ENCODE measurements at regions not wholly inside any gene's neighbourhood (a gene's known extent, or its start where the extent isn't known, plus 50 kb on each side); places are given as distances from the start of the nearest gene placed in this dataset.

DNA sequence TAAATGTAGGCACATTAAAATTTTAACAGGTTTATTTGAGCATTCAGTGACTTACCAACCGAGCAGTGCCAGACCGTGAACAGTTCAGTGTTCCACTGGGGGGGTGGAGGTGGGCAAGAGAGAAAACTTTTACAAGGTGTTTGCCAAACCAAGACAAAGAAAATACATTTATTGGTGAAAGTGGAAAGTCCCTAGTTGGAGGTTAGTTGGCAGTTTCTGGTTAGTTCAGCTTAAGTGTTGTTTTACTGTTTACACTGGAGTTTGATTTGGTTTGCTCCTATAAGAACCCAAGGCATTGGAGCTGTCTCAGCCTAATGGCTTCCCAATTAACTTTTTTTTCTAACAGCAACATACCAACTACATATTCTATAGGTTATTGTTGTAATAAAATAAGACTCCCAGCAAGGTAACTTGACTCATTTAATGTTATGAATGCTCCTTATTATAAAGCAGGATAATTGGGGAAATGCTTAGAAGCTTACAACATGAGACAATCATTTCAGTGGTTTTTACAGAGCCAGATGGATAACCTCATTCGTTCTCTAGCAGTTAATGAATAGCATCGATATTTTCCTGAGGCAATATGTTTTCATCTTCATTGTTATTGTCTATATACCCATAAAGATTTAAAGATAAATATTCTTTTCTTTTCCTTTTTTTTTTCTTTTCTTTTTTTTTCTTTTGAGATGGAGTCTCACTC lies 115.8 kb downstream of the ETNK1 start:
- DNase-seq (ENCODE audit: low spot score): no peak

DNA sequence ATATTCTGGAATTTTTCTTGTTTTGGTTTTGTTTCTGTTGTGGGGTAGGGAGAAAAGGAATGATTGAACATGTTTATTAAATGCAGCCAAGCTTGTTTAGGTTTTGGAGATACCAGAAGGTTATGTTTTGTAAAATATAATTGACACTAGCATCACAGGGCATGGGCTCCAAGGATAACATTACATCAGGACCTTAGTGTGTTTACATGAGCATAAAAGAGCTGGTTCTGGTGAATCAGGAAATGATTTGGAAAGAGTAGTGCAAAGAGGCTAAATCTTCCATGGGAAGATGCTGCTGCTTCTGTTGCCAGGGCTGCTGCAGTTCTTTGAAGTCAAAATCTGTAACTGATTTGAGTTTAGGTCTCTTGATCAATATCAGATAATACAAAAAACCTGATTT lies 118.7 kb downstream of the ETNK1 start:
- no peak for DNase-seq (ENCODE audit: low spot score)

DNA sequence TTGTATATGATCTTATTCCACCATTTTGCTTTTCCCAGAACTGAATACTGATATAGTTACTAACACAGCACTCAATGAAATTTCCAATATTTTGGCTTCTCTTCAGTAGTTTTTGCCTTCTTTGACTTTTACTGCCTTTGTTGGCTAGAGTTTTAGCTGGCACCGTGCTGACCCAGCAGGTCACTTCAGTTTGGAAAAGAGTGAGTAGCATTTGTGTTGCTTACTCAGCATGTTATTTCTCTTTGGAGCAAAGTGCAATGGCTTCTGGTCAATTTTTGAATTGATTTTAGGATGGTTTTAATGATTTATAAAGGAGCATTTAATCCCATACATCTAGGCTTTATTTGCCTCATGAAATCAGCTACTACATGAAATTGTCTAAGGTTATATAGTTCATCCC lies 119.2 kb downstream of the ETNK1 start:
- no peak for DNase-seq (ENCODE audit: low spot score)

DNA sequence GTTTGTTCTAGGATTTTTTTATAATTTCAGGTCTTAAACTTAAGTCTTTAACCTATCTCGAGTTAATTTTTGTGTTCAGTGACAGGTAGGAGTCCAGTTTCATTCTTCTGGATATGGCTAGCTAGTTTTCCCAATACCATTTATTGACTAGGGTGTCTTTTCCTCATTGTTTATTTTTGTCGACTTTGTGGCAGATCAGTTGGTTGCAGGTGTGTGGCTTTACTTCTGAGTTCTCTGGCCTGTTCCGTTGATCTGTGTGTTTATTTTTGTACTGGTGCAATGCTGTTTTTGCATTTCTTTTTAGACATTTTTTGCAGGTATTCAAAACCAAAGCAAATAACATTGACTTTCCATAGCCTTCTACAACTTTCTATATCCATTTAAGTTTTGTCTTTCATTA lies 121.7 kb downstream of the ETNK1 start:
- no peak for DNase-seq (ENCODE audit: low spot score)

DNA sequence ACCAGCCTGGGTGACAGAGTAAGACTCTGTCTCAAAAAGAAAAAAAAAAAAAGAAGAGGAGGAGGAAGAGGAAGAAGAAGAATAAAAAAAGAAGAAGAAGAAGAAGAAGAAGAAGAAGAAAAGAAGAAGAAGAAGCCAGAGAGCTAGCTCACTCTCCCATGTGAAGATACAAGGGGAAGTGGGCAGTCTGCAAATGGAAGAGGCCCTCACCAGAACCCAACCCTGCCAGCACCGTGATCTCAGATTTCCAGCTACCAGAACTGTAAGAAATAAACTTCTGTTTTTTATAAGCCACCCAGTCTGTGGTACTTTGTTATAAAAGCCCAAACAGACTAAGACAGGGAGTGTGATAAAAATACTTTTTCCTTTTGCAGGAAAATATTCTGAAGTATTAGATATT lies 130.7 kb downstream of the ETNK1 start:
- DNase-seq (ENCODE audit: low spot score): no peak

DNA sequence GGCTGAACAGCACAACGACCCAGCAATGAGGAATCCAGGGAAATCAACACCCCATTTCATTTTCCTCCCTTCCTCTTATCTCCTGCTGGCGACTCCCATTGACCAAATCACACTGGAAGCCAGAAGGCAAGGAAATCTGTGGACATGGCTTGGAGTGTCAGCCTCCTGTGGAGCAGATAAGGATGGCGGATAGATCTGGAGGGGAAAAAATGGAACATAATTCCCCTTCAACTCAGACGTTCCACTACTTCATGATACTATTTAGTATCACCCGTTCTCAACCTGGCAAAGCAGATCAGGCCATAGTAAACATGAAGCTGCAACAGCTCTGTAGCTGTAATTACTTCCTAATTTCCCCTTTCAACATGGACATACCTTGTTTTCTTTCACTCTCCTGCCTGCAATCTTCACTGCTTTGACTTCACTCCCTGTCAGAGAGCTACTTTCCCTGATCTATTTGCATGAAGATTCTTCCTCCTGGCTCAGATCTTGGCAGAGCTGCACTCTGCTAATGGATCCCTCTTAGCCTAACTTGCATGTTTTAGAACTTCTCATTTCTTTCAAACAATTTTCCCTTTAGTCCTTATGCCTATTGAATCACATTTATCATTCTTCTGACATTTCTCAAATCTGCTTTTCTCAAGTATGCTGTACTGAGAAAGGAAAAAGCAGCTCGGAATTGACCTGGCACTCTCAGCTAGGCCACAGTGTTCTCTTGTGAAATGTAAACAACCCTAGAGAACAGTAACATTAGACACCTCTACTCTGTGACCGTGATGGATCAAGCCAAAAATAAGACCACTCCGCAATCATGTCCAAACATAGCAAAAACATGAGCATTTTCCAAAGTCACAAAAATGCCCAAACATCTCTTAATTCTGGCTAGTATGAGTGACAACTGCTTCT lies 135.1 kb downstream of the ETNK1 start:
- DNase-seq (ENCODE audit: low spot score): no peak

DNA sequence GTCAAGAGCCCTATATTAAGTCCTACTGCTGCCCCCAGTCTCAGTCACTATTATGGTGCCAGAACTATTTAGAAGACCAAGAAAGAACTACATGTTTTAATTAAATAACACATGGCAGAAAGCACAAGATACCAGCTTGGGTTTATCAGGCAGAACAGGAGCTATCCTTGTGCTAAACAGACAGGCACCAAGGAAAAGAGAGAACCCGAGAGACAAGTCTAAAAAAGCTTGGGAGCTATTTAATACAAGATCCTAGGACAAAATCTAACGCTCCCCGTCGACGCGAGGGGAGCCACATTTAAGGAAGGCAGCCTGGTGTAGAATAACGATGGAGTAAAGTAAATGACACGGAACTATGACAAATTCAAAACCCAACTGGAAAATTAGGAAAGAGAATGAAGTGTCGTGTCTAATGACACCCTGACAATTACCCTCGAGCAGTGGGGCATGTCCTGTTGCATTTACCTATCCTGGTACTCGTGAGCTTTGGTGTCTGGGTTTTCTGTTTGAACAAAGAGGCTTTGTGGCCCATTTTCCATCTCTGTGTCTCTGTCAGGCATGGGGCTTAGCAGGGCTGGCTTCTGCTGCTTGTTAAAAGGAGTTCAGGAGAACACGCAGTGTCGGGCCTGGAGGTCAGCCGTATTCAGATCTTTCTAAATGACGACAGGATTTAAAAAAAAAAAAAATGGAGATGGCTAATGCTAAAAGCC lies 140.6 kb downstream of the ETNK1 start:
- no peak for DNase-seq (ENCODE audit: low spot score)

DNA sequence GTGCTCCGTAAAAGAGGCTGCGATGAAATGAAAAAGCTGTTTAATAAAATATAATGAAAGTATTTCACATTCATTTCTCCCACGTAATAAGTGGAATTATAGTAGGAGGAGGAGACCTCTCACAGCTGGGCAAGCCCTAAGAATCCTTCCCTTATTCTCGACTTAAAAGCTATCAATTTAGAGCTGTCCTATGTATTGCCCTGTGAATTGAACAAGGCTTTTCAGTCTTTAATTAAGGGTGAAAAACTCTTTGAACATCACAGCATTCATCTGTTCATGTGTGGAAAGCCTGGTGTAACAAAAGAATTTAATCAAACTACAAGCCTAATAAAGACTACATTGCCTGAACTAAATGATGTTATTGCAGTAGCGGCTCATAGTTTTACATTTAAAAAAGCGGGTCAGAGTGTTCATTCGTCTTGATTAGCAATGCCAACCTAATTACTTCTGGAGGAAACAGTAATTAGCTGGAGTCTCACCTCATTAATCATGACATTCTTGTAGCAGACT lies 142.0 kb downstream of the ETNK1 start:
- DNase-seq (ENCODE audit: low spot score): no peak

DNA sequence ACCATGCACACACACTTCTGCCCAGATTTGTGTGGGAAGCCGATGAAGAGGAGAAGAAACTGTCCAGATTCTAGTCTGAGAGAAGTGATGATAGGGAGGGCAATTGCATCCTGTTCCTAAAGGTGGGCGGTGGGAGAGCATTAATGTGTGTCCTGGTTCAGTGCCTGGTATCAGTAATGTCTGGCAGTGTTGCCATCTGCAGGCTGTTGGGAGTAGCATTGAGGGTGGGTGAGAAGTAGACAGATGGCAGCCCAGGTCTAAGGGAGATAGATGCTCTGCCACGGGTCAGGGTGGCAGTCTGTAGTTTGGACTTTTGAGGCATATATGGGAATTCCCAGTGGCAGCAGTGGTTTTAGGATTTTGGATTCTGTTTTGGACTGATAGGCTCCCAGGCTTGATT lies 156.4 kb downstream of the ETNK1 start:
- no peak for DNase-seq (ENCODE audit: low spot score)

DNA sequence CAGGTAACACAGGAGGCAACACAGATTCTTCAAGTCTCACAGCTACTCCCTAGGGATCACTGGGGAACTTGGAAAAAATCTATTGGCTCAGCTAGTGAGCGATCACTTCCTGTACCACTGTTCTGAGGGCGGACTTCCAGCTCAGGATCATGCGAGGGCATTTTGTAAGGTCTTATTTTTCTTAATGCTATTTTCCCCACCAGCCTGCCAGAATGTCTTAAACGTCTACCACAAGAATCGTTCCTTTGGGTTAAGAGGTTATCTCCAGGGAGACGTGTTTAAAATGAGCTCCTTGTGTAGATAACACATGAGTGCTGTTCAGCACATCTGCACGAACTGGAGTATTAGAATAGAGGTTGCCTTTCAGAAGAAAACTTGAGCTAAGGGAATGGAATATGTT lies 162.6 kb downstream of the ETNK1 start:
- no peak for DNase-seq (ENCODE audit: low spot score)

DNA sequence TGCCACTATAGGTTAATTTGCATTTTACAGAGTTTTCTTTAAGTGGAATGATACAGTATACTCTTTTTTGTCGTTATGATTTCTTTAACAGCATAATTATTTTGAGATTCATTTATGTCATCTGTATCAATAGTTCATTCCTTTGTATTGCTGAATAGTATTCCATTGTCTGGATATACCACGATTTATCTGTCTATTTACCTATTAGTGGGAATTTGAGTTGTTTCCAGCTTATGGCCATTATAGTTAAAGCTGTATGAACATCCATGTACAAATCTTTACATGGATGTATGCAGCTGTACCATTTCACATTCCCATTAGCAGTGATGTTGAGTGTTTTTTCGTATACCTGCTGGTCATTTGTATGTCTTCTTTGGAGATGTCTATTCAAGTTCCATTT lies 163.9 kb downstream of the ETNK1 start:
- DNase-seq (ENCODE audit: low spot score): no peak

DNA sequence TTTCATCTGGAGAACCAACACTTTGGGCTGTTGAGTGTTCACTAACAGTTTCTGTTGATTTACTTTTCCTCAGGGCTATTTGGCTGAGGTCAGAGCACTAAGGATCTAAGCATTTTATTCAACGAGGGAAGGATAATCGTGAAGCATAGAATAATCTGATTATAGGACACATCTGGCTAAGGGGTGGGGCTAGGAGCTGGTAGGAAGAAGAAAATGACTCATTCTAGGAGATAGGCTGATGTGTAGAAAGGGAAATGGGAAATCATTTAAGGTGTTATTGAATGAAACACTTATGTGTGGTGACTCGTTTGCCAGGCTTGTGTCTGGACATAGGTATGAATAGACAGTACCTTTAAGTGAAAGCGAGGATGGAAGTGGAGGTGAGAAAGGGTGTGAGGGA lies 167.2 kb downstream of the ETNK1 start:
- DNase-seq (ENCODE audit: low spot score): no peak

DNA sequence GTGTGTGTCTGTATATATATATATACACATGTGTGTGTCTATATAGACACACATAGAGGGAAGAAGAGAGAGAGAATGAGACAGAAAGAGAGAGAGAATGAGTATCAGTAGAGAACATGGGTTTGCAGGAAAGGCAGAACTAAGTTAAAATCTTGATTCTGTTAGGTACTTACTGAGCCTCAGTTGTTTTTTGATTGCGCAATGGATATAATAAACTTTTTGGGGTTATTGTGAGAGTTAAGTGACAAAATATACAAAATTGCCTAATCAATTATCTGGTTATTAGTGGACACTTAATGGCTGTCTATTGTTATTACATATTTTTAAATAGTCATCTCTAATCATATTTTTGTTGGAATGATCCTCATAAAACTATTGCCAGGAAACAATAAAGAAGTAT lies 169.0 kb downstream of the ETNK1 start:
- no peak for DNase-seq (ENCODE audit: low spot score)

DNA sequence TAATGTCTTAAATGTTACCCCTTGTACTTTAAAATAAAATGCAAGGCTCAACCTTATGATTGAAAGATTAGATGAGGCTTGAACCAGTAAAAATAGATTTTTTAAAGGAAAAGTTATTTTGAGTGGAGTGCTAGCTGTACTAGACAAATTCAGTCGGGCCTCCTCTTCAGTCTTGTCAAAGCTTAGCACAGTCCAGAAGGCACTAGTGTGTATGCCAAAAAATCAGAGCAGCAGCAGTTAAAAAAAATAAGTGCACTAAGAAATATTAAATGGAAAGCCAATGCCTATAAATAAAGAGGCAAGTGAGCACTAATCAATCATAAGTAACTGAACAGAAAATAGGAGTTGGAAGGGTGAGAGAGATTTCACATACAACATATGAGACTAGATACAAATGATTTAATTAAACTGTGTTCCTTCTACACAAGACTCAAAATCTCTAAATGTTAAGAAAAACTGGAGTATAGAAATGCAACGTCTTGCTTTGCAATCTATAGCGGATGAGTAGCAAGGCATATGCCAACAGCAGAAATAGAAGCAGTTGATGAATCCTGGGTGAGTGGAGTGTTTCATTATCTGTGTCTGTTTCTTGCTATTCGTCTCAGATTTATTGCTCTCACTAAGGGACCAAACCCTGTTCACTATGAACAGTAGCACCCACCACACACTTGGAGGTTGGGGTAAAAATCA lies 172.1 kb downstream of the ETNK1 start:
- no peak for DNase-seq (ENCODE audit: low spot score)

DNA sequence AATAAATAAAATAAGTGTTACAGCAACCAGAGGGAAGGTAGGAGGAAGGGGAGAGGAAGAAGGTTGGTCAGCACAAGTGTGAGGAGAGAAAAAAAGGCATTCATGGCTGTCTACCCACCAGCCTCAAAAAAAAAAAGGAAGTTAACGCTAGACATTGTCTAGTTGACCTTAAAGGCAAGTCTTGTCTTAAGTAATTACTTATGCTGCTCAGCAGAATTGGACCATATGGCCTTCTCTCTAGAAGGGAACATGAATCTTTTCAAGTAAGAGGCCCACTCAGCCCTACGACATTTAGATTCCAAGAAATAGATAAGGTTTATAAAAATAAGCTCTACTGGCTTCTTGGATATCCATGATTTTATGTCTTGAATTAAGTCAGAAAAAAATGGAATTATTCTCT lies 172.7 kb downstream of the ETNK1 start:
- DNase-seq (ENCODE audit: low spot score): no peak

DNA sequence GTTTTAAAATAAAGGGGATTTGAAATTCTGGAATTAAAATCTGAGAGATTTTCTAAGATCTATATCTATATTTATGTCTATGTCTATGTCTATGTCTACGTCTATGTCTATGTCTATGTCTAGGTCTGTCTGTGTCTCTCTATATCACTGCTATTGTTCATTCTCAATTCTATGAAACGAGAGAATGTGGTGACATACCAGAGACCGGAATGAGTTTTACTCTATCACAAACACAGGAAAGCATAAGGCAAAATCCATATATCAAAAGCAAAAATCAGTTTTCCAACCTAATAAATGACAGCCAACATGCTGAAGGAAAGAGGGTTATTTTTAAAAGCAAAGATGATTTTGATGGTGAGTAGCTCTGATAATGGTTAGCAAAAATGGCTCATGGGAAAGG lies 173.1 kb downstream of the ETNK1 start:
- DNase-seq (ENCODE audit: low spot score): no peak

DNA sequence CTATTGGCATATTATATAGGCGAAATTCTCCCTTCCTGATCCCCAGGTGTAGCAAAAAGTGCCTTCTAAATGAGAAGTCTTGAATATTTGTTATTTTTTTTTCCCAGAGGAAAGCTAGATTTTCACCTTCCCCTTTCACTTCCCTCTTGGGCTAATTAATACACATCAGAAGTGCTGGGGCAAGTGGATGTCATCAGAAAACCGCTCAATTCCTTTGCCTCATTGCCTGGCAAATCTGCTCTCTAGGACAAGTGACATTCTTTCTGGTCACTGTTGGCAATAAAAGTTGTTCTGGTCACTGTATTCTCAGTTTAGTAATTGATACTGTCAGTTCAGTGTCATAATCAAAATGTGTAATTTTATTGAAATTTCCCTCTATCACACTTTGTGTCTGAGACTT lies 174.5 kb downstream of the ETNK1 start:
- DNase-seq (ENCODE audit: low spot score): no peak

DNA sequence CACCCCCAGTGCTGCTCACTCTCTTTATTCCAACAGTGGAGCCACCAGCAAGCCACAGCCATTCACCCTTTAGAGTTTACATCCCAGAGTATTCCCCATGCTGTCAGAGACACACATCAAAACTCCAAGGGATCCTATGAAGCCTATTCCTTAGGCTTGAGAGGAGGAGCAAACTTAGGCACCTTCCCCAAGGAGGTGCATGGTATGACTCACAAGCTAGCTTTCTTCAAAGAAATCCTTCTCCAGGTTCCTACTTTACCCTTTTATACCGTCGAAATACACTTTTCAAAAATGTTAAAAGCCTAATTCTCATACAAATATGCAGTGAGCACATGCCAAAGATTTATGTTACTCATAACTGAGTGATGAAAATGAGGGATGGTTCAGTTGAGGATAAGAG lies 175.4 kb downstream of the ETNK1 start:
- no peak for DNase-seq (ENCODE audit: low spot score)

DNA sequence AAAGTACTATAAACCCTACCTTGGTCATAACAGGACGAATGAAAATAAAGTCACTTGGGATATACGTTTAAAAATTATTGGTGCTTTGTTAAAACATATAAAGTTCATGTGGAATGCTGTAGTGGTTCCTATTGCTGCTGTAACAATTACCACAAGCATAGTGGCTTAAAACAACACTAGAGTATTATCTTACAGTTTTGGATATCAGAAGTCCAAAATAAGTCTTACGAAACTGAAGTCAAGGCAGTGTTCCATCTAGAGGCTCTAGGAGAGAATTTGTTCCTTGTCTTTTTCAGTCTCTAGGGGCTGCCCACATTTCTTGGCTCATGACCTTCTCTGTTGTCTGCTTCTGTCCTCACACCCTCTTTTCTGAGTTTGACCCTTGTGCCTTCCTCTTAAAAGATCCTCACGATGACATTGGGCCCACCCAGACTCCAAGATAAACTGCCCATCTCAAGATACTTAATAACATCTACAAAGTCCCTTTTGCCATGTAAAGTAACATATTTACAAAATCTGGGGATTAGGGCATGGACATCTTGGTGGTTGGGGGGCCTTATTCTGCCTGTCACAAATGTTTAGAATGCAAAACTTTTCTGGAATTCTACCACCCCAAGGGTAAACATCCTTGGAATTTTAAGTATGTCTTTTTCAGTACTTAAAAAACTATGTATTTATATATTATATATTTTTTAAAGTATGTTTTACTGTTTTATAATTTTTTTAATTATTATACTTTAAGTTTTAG lies 178.1 kb downstream of the ETNK1 start:
- no peak for DNase-seq (ENCODE audit: low spot score)

DNA sequence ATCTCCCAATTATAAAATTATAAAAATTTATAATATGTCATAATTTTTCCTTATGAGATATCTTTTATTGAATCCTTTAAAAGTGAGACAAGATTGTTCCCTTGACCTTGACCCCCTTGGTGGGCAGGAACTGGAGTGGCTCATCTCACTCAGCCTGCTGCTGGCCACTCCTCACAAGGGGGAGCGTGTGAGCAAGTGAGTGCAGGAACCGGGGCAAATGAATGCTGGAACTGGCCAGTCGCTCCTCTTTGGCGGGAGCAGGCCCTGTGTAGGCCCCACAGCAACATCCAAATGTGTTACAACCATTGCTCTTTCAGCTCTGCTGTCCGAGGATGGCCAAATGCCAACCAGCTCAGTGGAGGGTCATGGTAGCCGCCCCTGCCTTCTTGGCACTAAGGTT lies 178.8 kb downstream of the ETNK1 start:
- no peak for DNase-seq (ENCODE audit: low spot score)

DNA sequence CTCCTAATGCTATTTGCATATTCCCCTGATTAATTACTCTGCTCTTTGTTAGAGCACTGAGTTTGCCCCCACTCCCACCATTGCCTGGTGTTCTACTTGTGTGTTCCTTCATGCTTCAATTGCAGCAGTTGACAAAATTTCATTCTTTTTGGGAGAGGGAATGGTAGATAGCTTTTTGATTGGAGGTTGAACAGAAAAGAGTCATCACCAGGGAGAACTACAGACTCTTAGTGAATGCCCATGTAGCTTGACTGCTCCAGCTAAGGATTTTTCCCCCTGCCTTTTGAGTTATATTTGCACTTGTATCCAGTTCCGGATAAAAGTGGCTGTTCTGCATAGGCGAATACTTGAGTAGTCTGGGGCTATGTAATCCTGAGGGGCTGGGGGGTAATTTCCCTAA lies 183.9 kb downstream of the ETNK1 start:
- DNase-seq (ENCODE audit: low spot score): no peak

All from H4 (cell line).